GM21529 (cell line): ENCODE measurements at regions not wholly inside any gene's neighbourhood (a gene's known extent, or its start where the extent isn't known, plus 50 kb on each side); places are given as distances from the start of the nearest gene placed in this dataset.

Source experiments
- ATAC-seq: cut with Tn5 transposase; IDR thresholded peaks from one replicate; pipeline ENCODE4 v1.9.1; 2021; ENCODE audit not compliant: unreplicated experiment

DNA sequence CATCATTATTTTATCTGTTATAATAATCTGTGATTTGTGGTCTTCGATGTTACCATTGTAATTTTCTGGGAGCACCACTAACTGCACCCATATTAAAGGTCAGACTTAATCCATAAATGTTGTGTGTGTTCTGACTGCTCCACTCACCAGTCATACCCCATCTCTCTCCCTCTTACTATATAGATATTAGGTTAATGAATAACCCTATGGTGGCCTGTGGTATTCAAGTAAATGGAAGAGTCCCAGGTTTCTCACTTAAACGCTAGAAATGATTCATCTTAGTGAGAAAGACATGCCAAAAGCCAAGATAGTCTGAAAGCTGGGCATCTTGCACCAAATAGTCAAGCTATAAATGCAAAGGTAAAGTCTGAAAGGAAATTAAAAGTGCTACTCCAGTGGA, 1358.5 kb downstream of the ROBO2 start:
- ATAC-seq: no peak

DNA sequence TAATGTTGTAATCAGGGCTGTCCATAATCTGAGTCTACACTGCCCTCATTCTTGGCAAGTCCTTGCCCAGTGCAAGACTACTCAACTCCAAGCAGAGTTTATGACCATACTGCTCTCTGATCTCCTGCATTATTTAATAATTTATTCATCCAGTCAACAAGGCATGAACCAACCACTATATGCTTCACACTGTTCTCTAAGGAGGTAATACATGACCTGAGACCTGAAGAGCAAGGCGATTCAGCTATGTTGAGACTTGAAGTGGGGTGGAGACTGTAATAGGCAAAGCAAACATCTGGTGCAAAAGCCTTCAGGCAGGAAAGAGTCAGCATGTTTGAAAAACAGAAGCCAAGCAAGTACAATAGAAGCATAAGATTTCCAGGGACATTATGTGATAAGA, 1362.8 kb downstream of the ROBO2 start:
- ATAC-seq: no peak

DNA sequence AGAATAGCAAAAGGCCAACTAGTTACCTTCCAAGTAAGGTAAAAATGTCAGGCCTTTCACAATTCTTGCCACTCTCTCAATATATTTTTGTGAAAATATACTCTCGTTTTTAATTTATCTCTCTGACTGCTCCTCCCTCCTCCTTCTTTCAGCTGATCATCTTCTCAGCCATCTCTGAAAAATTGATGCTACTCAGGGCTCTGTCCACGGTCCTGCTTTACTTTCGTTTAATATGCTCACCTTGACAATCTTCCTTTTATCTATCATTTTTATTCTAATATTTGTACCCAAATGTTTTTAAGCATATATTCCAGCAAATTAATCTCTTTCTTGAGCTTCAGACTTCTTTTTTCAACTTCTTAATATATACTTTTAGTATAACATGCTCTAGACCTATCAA, 1362.1 kb downstream of the ROBO1 start:
- ATAC-seq: no peak

DNA sequence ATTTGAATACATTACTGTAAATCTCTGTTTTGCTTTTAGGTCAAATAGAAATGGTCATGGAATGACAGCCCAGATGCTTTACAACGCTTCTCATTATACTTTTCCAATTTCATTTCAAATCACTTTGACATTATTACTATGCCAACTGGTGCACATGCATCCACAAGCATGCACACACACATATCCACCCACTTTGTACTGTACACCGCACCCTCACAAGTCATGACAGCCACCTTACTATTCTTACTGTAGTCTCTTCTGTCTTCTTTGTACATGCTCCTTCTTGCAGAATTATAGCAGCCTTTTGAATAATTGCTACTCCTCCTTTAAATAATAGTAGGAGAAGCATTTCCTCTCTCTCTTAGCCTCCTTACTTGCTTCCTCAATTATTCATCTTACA, 1361.4 kb downstream of the ROBO1 start:
- ATAC-seq: no peak

GRCh38 chr3:78410077-78410476, 1357.7 kb downstream of the ROBO1 start:
- no peak for ATAC-seq

DNA sequence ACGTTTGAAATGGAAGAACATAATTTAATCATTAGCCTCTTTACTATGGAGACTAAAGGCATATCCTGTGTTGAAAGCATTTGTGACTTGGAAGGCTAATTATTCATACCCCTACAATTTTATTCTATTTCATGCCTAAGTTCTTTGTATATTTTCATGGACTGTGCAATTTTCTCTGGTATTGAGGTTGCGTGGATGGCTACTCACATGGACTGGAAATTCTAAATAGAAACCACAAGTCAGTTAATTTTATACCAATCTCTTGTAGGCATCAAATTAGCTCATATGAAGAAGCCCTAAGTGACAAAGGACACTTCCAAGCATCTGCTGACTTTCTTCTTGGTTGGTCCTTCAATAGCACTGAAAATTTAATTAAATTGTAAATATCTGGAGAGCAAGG, 1353.5 kb downstream of the ROBO1 start:
- no peak for ATAC-seq

GRCh38 chr3:78420611-78421010, 1347.2 kb downstream of the ROBO1 start:
- no peak for ATAC-seq

- no peak for ATAC-seq
Measured at GRCh38 chr3:78421247-78421966, 1346.4 kb downstream of the ROBO1 start.

GRCh38 chr3:78424656-78425055, 1343.1 kb downstream of the ROBO1 start:
- ATAC-seq: no peak

DNA sequence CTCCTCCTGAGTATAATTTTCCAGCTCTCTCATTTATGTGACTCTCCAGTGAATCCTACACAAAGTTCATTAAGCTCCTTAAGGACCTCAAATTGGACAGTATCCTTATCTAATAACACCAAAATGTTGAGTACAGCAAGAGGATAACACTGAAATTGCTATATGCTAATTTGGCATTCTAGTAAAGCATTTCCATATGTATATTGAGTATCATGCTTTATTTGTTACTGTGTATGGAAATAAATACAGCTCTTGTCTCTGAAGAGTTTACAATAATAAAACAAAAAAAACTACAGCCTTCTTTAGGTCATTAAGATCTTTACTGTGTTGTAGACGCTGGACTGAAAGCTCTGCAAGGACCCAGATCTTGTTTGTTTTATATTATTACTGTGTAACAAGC, 1341.3 kb downstream of the ROBO1 start:
- ATAC-seq: no peak

- ATAC-seq: no peak
Measured at GRCh38 chr3:78427303-78427702, 1340.5 kb downstream of the ROBO1 start.

GRCh38 chr3:78430741-78431140, 1337.1 kb downstream of the ROBO1 start:
- no peak for ATAC-seq

DNA sequence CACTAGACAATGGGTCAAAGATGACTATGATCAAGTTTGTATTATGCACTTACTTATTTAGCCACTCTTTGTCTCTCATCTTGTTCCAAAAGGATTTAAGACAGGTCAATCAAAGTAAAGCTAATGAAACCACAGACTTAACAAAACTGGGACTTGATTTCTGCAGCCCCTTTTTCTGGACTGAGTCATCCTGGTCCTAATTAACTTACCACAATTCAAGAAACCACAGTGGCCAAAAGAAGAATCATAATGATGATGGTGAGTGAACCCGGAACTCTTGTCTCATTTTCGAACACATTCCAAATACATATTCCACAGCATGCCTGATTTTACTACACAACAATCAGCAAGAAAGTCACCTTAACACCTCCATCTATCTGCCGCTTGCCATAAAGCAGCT, 1333.0 kb downstream of the ROBO1 start:
- ATAC-seq: no peak

- ATAC-seq: no peak
Measured at GRCh38 chr3:78455166-78455565, 1312.6 kb downstream of the ROBO1 start.

DNA sequence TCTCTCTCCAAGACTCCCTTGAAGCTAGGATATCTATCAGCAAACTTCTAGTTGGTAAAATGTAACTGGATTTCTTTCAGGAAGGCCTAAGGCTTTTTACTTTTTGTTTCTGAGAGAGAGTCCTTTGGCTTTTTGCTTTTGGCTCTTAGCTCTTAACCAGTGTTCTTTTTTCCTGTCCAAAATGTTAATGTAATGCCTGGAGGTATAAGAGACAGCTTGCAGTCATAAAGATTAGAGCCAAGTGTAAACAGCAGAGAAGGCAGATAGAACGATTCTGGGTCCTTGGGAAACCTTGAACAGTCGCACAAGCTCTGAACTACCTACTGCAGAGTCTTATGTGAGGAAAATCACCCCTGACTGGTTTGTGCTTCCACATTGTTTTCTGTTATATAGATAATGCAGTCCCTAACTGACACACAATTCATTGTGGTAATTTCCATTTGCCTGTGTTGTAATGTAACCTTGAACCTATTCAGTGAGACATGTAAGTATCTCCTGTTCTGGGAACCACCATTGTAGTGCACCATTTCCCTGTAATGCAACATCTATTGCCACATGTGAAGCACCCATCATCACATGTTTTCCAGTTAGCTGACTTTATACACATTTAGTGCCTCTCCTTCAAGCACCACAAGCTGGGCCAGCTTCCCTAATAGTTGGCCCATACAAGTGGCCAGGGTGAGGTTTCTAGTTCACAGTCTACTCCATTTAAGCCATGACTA, 1311.9 kb downstream of the ROBO1 start:
- ATAC-seq: no peak

DNA sequence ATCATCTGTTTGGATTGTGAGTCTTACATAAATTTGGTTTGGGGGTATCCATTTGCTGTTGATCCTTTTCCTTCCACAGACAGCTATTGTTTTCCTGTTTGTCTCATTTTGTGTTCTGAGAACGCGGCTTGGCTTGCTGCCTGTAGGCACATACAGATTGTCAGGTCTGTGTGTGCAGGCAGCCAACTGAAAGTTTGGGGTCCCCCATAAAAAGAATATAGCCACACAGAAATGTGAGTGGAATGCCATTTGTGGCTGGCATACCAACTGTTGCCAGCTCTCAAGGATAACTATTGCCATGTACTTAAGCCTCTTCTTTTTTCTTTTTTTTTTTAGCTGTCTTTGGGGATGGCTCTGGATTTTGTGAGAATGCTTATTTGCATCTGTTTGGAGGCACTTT, 1308.0 kb downstream of the ROBO1 start:
- ATAC-seq: no peak

DNA sequence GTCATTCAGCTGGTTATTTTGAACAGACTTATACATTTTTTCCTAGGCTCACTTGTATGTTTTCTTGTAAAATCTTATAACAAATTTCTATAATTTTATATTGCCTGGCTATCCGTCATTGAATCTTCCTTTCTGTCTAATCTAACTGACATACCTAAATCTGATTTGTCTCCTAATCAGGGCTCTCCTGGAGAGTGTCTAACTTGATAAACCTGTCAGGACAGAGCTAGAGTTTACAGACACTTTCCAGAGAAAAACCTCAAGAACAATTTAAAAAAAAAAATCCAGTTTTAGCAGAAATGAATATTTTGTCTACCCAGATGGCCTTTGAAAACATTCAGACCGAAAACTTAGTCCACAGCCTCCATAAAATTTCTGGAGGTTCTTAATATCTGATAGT, 1305.8 kb downstream of the ROBO1 start:
- ATAC-seq: no peak

GRCh38 chr3:78476076-78476475, 1291.7 kb downstream of the ROBO1 start:
- ATAC-seq: no peak

- no peak for ATAC-seq
Measured at GRCh38 chr3:78481050-78481449, 1286.7 kb downstream of the ROBO1 start.

- no peak for ATAC-seq
Measured at GRCh38 chr3:78483090-78483489, 1284.7 kb downstream of the ROBO1 start.

DNA sequence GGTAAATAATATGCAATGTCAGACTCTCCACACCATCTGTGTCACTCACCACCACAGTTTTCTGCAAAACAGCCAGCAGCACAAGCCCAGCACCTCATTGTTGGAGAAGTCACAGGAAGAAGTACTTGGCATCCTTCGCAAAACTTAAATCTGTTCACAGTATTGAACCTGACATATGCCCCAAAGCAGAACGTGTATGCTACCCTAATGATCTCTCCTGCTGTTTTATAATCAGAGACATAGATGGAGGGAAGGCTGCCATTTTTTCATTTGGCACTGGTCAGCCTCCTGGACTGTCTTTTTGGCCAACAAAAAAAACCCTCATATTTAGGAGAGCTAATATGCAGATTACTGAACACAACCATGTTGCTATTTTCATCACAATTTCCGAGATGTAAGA, 1272.9 kb downstream of the ROBO1 start:
- no peak for ATAC-seq

GRCh38 chr3:78495301-78495700, 1272.5 kb downstream of the ROBO1 start:
- no peak for ATAC-seq

DNA sequence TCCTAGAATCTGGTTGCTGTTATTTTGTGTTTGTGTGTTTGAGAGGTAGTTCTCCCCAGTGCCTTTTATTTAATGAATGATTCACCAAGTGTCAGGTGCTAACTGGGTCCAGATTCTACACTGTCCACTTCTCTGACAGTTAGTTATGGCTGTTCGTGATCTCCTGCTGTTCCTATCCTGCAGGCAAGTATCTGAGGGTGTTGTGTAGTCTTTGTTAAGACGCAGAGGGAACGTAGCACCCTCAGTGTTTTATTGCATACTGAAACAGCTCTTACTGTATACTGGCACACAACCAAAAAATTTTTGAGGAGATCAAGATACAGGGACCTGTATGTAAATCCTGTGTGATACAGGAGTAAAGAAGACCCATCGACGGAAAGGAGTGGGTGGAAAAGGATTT, 1271.3 kb downstream of the ROBO1 start:
- ATAC-seq: no peak
